DOHH2 (cell line): ENCODE measurements at regions not wholly inside any gene's neighbourhood (a gene's known extent, or its start where the extent isn't known, plus 50 kb on each side); places are given as distances from the start of the nearest gene placed in this dataset.

Experiments
- CTCF ChIP-seq: fragments of 200-600 bp; sonication (generic); IDR thresholded peaks from one replicate; pipeline ENCODE4 v1.5.1; 2014; ENCODE audit warnings: antibody characterized with exemption, mild to moderate bottlenecking, low read depth, low read length; ENCODE audit not compliant: poor library complexity, severe bottlenecking
- EZH2phosphoT487 ChIP-seq: fragments of 200-600 bp; sonication (generic); IDR thresholded peaks from 2 replicates; pipeline ENCODE4 v1.6.1; 2017; ENCODE audit warnings: borderline replicate concordance, mild to moderate bottlenecking, antibody characterized with exemption, low read length, moderate library complexity, mixed read lengths

- TF ChIP-seq CTCF (no peak), EZH2phosphoT487 (no peak)
Observed at GRCh38 chr9:121597698-121598166, 53.7 kb upstream of the DAB2IP start.
